ENCODE measurements at regions not wholly inside any gene's neighbourhood (a gene's known extent, or its start where the extent isn't known, plus 50 kb on each side); places are given as distances from the start of the nearest gene placed in this dataset.
"Not testable (repeated sequence)": the region's sequence is repeated elsewhere in the genome, so short reads cannot be mapped to it uniquely, and the experiment has no call there.

GRCh38 chr6:112401083-112401482 lies 54.0 kb downstream of the RFPL4B start:
- no peak for FAIRE-seq

DNA sequence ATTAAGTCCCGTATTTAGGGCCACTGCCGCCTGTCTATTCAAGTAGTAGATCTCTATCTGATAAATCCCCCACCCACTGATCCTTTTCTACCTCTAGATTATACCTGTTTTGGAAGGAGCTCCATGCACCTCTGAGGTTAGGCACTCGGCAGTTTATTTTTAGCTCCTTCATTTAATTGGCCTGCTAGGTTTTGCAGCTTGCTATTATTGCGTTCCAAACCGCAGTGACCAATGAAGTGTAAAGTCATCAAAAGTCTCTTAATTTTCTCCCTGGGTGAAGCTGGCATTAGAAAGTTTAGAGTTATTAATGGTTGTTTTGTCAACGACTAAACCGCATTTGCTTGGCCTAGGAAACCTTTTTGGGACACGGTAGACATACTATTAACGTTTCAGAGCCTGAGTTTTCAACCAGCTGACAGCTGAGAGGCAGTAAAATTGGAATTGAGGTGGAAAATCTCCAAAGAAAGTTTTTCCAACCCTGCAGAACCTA lies 60.0 kb downstream of the RFPL4B start:
- no peak for FAIRE-seq

- no peak for FAIRE-seq
Observed at GRCh38 chr6:112408522-112408921, 61.4 kb downstream of the RFPL4B start.

DNA sequence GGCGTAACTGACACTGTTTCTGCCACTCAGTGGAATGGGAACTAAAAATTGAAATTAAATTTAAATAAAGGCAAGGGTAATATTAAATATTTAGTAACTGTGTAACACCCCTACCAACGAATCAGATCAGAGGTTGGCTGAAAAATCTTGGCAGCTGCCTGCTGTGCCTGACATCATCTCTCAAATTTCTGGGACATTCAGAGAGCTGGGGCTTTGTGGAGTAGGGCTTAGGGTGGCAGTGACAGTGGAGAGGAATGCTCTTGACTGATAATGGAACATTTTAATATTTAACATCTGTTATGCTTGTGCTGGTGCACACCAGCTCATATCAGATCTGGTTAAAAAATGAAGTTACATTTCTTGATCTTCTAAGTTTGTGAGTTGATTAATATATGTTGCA lies 62.2 kb downstream of the RFPL4B start:
- FAIRE-seq = no peak

DNA sequence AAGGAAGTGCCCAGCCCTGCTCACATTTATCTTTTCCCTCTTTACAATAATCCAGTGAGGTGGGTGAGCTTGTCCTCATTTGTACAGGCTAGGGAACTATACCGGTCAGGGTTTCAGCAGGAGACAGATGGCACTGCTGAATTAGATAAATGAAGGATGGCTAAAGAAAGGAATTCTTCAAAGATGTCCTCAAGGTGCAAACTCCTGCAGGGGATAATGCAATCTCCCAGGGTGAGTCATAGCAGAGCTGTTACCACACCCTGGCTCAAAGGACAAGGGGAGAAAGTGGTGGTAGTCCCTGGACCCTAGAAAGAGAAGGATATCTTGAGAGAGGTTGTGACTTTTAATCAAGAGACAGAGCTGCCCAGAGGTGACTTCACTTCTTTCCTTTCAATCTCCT lies 66.7 kb downstream of the RFPL4B start:
- no peak for FAIRE-seq

DNA sequence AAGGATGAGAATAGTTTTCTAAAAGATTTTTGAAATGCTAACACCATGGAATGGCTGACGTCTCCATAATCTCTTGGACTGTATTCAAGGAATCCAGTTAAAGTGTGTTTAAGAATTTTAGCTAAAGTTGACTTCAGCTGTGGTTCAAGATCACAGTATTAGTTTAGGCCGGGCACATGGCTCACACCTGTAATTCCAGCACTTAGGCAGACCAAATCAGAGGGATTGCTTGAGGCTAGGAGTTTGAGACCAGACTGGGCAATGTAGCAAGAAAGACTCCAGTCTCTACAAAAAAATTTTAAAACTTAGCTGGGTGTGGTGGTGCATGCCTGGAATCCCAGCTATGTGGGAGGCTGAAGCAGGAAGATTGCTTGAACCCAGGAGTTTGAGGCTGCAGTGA lies 68.2 kb downstream of the RFPL4B start:
- no peak for FAIRE-seq

DNA sequence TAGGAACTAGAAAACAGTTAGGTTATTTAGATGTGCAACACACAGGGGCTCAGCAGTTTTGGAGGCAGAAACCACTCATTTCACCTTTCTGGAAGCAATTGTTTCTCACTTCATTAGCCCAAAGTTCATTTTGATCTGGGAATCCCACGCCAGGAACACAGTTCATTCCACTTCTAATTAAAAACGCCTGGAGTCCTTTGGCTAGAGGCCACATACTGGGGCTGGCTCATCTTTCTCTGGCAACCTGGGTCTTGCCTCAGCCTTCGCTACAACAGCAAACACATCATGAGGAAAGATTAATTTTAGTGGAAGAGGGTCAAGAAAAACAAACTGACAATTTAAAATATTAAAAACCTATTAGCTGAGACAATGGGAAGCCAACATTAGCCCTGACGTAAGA lies 69.7 kb downstream of the RFPL4B start:
- FAIRE-seq = no peak

- not testable (repeated sequence) for FAIRE-seq
Observed at GRCh38 chr6:112427011-112427410, 79.9 kb downstream of the RFPL4B start.

- FAIRE-seq = no peak
Observed at GRCh38 chr6:112427499-112427898, 80.4 kb downstream of the RFPL4B start.

DNA sequence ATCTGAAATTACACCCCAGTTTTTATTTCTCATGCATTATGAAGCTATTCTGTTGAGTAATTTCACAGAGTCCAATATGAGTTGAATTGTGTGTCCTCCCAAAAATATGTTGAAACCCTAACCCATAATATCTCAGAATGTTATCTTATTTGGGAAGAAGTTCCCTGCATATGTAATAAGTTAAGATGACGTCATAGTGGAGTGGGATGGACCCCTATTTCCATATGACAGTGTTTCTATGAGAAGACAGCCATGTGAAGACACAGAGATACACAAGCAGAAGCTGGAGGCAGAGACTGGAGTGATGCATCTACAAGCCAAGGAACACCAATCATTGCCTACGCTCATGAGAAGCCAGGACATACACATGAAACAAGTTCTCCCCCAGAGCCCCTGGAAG lies 81.3 kb downstream of the RFPL4B start:
- FAIRE-seq = no peak

- peak; percentile 11 for FAIRE-seq
Observed at GRCh38 chr6:112429226-112429625, 82.1 kb downstream of the RFPL4B start.

GRCh38 chr6:112431803-112432202 lies 84.7 kb downstream of the RFPL4B start:
- FAIRE-seq = no peak

- no peak for FAIRE-seq
Observed at GRCh38 chr6:112432853-112433252, 85.7 kb downstream of the RFPL4B start.

DNA sequence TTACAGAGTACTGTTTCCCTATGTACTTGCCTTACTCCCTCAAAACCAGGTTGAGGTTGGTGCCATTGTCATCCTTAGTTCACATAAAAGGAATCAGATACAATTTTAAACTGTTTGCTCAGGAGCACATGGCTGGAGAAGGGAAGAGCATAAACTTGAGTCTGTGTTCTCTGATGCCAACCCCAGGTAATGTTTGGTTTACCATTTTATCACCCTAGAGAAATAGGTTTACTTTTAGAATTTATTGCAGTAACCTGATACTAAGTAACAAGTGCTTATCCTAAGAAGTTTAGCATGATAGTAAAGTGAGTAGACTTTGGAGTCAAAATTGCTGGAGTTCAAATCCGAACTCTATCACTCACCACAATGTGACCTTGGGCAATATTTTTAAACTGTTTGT lies 86.3 kb downstream of the RFPL4B start:
- FAIRE-seq = no peak

DNA sequence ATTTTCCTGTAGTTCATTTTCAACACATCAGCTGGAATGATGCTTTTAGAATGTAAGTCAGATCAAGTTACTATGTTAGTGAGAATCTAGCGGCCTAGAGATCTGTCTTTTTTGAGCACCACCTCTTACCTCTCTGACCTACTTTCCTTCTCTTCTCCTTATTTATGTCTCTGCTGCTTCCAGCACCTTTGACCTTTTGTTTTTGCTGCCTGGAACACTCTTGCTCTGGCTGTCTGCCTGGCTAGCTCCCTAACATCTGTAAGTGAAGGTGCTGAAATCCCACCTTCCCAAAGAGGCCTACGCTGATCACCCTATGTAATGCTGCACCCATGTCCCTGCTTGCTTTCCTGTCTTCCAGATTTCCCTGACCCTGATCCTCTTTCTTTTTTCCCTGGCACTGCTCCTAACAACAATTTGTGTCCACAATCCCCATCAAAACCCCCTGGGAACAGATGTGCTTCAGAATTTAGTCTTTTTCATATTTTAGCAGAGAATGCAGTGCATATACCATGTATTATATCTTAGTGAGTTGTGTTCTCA lies 87.8 kb downstream of the RFPL4B start:
- no peak for FAIRE-seq

DNA sequence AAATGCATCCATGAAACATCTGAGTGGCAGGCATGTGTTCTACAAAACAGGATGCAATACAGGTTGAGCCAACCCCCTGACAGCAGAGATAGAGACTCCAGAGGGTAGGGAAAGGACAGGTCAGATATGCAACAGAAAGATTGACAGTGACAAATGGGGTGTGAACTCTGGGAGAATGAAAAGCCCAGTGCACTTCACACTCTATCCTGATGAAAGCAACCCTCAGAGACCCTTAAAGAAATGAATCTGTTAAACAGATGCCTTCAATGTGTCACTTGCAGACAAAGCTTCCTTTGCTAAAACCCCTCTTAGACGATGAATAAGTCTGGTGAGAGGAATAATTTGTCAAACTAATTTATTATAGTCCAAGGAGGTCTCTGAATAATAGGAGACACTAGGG lies 89.9 kb downstream of the RFPL4B start:
- no peak for FAIRE-seq

GRCh38 chr6:112439010-112439409 lies 91.9 kb downstream of the RFPL4B start:
- FAIRE-seq = no peak

GRCh38 chr6:112439432-112439831 lies 92.3 kb downstream of the RFPL4B start:
- no peak for FAIRE-seq

DNA sequence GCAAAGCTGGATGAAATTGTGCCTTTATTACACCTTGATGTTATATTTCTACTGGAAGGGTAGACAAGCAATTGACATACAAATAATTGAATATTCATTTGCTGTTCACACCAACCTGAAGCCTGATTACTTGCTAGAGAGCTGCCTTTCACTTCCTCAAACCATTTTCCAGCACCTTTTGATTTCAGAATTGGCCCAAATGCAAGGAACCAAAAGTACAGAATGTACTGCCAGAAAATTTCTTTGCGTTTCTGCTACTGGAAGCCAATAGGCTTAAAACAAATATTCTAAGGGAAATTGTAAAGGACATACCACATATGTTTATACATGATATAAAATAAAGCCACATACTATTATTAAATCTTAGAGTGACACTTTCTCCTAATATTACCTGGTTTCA lies 94.5 kb downstream of the RFPL4B start:
- no peak for FAIRE-seq

DNA sequence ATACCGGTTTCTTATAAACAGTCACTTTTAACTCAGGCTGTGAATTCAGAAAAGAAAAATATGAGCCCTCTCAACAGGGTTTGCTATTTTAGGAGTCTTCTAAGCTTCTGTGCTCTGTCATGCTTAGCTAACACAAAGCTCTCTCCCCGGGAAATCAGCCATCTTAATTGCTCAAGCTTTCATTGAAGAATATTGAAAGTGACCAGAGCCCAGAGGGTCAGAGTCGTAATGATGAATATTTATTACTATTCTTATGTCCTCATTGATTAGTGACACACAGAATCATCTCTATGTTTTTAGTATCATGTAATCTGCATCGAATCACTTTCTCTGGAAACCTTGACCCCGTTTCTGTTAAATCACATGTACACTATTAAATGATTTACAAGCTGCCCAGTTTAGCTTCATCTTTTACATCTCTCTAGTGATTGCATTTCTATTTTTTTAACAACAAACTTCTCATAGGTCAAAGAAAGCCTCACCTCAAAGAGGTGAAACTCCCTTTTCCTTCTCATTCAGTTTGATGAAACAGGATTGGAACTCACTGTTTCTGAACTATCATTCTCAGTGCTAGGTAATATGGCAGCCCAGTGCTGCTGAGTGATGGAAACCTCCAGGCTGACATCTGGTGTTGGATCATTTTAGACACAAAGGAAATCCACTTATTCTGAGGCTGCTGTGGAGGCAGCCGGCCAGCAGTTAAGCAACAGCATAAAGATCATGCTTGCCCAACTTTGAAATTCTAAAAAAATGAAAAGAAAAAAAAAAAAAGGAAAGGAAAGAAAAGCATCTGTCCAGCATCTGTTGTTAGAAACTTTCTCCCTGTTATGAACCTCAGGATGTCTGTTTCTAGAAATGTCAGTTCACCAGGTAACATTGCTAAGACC lies 96.3 kb downstream of the RFPL4B start:
- FAIRE-seq = no peak

DNA sequence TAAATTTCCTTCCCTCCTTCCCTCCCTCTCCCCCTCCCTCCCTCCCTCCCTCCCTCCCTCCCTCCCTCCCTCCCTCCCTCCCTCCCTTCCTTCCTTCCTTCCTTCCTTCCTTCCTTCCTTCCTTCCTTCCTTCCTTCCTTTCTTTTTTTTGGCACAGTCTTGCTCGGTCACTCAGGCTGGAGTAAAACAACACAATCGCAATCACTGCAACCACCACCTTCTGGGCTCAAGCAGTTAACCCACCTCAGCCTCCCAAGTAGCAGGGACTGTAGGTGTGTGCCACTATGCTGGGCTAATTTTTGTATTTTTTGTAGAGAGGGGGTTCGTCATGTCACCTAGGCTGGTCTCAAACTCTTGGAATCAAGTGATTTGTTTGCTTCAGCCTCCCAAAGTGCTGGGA lies 101.7 kb downstream of the RFPL4B start:
- FAIRE-seq = not testable (repeated sequence)

GRCh38 chr6:112450663-112451062 lies 103.5 kb downstream of the RFPL4B start:
- FAIRE-seq = no peak

DNA sequence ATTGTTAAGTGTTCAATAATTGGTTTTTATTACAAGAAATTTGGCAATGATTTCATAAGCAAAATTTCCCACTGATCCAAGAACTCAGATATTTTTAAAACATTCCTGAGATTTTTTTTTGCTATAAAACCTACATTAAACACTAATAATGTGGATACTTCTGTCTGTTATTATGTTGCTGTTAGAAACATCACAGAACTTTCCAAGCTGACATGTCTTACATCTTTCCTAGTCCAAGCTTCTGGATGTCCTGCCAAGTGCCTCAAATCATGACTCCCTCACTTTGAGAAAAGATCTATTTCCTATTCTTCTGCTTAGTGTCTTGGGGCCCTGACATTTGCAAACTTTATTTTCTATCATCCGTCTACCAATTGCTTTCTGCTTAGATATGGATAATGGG lies 110.8 kb downstream of the RFPL4B start:
- FAIRE-seq = no peak

- FAIRE-seq = no peak
Observed at GRCh38 chr6:112459758-112460304, 112.7 kb downstream of the RFPL4B start.
